ENCODE measurements at regions not wholly inside any gene's neighbourhood (a gene's known extent, or its start where the extent isn't known, plus 50 kb on each side); places are given as distances from the start of the nearest gene placed in this dataset.

GRCh38 chr9:88925481-88925880 is 65.8 kb upstream of the S1PR3 start:
- TF ChIP-seq CTCF (IDR thresholded peaks at IDR 0.05): no peak
- no peak for TF ChIP-seq MAX (CRISPR knock-in tag; IDR thresholded peaks at IDR 0.05)
- TF ChIP-seq IRF2 (CRISPR knock-in tag; IDR thresholded peaks at IDR 0.05; ENCODE audit: borderline replicate concordance, low read depth): no peak
- no peak for TF ChIP-seq MLX (CRISPR knock-in tag; IDR thresholded peaks at IDR 0.05)
- TF ChIP-seq USF1 (CRISPR knock-in tag; IDR thresholded peaks at IDR 0.05): no peak
- TF ChIP-seq ARID4B (CRISPR knock-in tag; IDR thresholded peaks at IDR 0.05; ENCODE audit: borderline replicate concordance): no peak
- no peak for TF ChIP-seq SP1 (CRISPR knock-in tag; conservative IDR thresholded peaks at IDR 0.05)
- TF ChIP-seq STAT6 (CRISPR knock-in tag; conservative IDR thresholded peaks at IDR 0.05; ENCODE audit: low read depth): no peak

Data from WTC11 (cell line).